ENCODE measurements at regions not wholly inside any gene's neighbourhood (a gene's known extent, or its start where the extent isn't known, plus 50 kb on each side); places are given as distances from the start of the nearest gene placed in this dataset.
A peak's percentile ranks its signal among the peaks of the same experiment; 100 is the strongest.
"Not testable (repeated sequence)": the region's sequence is repeated elsewhere in the genome, so short reads cannot be mapped to it uniquely, and the experiment has no call there.

GRCh38 chr9:64560833-64561232 lies 724.2 kb downstream of the FOXD4L5 start:
- H3K4me1 ChIP-seq (replicated peaks); intact Hi-C loops (cut with DNase I); H3K27ac ChIP-seq; H3K9me3 ChIP-seq; H3K36me3 ChIP-seq; H3K27me3 ChIP-seq (replicated peaks; ENCODE audit: insufficient read depth); H3K4me3 ChIP-seq: not testable (repeated sequence)
- 73% methylated on average over 2 of the region's 3 CpGs for WGBS
- peak; percentile 1 for DNase-seq (ENCODE audit: low spot score)
